ENCODE measurements at regions not wholly inside any gene's neighbourhood (a gene's known extent, or its start where the extent isn't known, plus 50 kb on each side); places are given as distances from the start of the nearest gene placed in this dataset.
A peak's percentile ranks its signal among the peaks of the same experiment; 100 is the strongest.
"Not testable (repeated sequence)": the region's sequence is repeated elsewhere in the genome, so short reads cannot be mapped to it uniquely, and the experiment has no call there.

- no peak for TF ChIP-seq CTCF (IDR thresholded peaks at IDR 0.05)
- DNase-seq (no peak), ATAC-seq (no peak)
- Histone ChIP-seq H3K4me1 (no peaks in the 10 kb centered on the region), H3K27me3 (peaks cover 0 to 21% of the 10 kb centered on the region in 2 donors), H3K9me3 (peaks cover 0 to 12% of the 10 kb centered on the region in 2 donors), H3K36me3 (no peaks in the 10 kb centered on the region), H3K4me3 (no peak overlapping the region), H3K27ac (no peak overlapping the region)
- intact Hi-C loops (cut with DNase I) = no loop called here
Observed at GRCh38 chr20:29762620-29763019, 1494.8 kb upstream of the DEFB115 start.

- no peak for DNase-seq
- H3K4me3 ChIP-seq = no peak overlapping the region
- TF ChIP-seq CTCF (IDR thresholded peaks at IDR 0.05) = no peak
- H3K9me3 ChIP-seq = peaks cover 0 to 12% of the 10 kb centered on the region in 2 donors
- peaks cover 0 to 21% of the 10 kb centered on the region in 2 donors for H3K27me3 ChIP-seq
- H3K27ac ChIP-seq = no peak overlapping the region
- no peaks in the 10 kb centered on the region for H3K4me1 ChIP-seq
- no peak for ATAC-seq
- intact Hi-C loops (cut with DNase I) = no loop called here
- H3K36me3 ChIP-seq = no peaks in the 10 kb centered on the region
Observed at GRCh38 chr20:29763821-29764511, 1493.5 kb upstream of the DEFB115 start.

- H3K9me3 ChIP-seq = peaks cover 0 to 12% of the 10 kb centered on the region in 2 donors
- DNase-seq; H3K27ac ChIP-seq; intact Hi-C loops (cut with DNase I); ATAC-seq; H3K4me3 ChIP-seq; H3K36me3 ChIP-seq; H3K4me1 ChIP-seq: not testable (repeated sequence)
- peaks cover 0 to 21% of the 10 kb centered on the region in 2 donors for H3K27me3 ChIP-seq
Observed at GRCh38 chr20:29764922-29765610, 1492.4 kb upstream of the DEFB115 start.

GRCh38 chr20:29778033-29778432 is 1479.4 kb upstream of the DEFB115 start:
- ATAC-seq; DNase-seq; H3K4me3 ChIP-seq; H3K27me3 ChIP-seq; H3K36me3 ChIP-seq; intact Hi-C loops (cut with DNase I); H3K27ac ChIP-seq; H3K4me1 ChIP-seq: not testable (repeated sequence)
- H3K9me3 ChIP-seq = peaks cover 0 to 17% of the 10 kb centered on the region in 2 donors

- H3K4me3 ChIP-seq; H3K36me3 ChIP-seq; DNase-seq; intact Hi-C loops (cut with DNase I); ATAC-seq; H3K4me1 ChIP-seq; H3K27ac ChIP-seq; H3K27me3 ChIP-seq: not testable (repeated sequence)
- peaks cover 0 to 21% of the 10 kb centered on the region in 2 donors for H3K9me3 ChIP-seq
Observed at GRCh38 chr20:29781217-29781616, 1476.2 kb upstream of the DEFB115 start.

- ATAC-seq; H3K27ac ChIP-seq; H3K27me3 ChIP-seq; H3K36me3 ChIP-seq; H3K4me1 ChIP-seq; intact Hi-C loops (cut with DNase I); H3K4me3 ChIP-seq; DNase-seq: not testable (repeated sequence)
- H3K9me3 ChIP-seq = peaks cover 0 to 26% of the 10 kb centered on the region in 2 donors
Observed at GRCh38 chr20:29781891-29782290, 1475.6 kb upstream of the DEFB115 start.

GRCh38 chr20:29787456-29787855 is 1470.0 kb upstream of the DEFB115 start:
- H3K4me1 ChIP-seq; H3K27me3 ChIP-seq; intact Hi-C loops (cut with DNase I); H3K36me3 ChIP-seq; H3K27ac ChIP-seq; H3K4me3 ChIP-seq; ATAC-seq: not testable (repeated sequence)
- peaks cover 0 to 27% of the 10 kb centered on the region in 2 donors for H3K9me3 ChIP-seq
- peak in 1 of 4 donors; percentile 62 for DNase-seq

Data from left lung (tissue), 4 donors.